ENCODE measurements at regions not wholly inside any gene's neighbourhood (a gene's known extent, or its start where the extent isn't known, plus 50 kb on each side); places are given as distances from the start of the nearest gene placed in this dataset.

DNA sequence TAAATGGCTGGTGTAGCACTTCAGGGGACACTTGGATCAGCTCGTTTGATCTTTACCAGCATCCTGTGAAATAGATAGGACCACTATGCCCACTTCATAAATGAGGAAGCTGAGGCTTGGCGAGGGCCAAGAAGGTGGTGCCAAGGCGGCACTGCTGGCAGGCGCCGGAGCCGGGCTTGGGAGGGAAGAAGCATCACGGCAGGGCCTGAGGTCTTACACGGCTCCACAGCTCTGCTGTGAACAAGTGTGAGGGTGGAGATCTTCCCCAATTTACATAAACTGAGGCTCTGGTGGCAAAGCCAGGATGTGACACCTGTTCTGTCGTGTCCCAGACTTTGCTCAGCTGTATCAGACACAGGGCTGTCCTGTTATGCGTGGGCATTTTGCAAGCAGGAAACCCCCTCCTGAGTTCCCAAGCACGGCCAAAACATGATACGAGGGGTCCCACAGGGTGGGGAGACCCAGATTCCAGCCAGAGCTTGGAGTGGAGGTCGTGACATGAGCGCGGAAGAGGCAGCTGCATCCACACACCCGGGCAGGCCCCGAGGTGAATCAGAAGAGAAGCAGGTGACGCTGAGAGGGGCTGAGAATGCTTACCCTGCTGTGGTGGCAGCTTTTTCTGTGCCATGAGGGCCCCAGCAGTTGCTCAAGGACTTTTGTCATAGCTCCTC lies 117.5 kb upstream of the BOD1 start:
- peaks cover 12% of the 10 kb centered on the region for H3K27me3 ChIP-seq (ENCODE audit: control insufficient read depth, insufficient read depth, low read length)
- no peak overlapping the region for H2BK120ac ChIP-seq (ENCODE audit: low read depth, low read length)
- H3K27ac ChIP-seq (ENCODE audit: insufficient read depth, low read length), result no peak overlapping the region
- H3K9ac ChIP-seq (ENCODE audit: low read depth, low read length), result no peak overlapping the region
- H4K8ac ChIP-seq (ENCODE audit: low read depth in 2 of 2, low read length in 2 of 2), result no peak overlapping the region
- H3K4me1 ChIP-seq (ENCODE audit: control insufficient read depth, insufficient read depth, low read length), result no peaks in the 10 kb centered on the region
- no peaks in the 10 kb centered on the region for H3K36me3 ChIP-seq (ENCODE audit: control insufficient read depth, insufficient read depth, low read length)
- H2BK15ac ChIP-seq (ENCODE audit: low read depth, low read length), result no peak overlapping the region
- ChIA-PET POLR2A (ENCODE audit: unreplicated experiment) (no interaction called here), CTCF (no interaction called here)
- H2AK9ac ChIP-seq (replicated peaks; ENCODE audit: low read depth, low read length, poor library complexity), result no peak overlapping the region
- no peak overlapping the region for H4K5ac ChIP-seq (ENCODE audit: low read depth, low read length)
- BruUV-seq (replicated peaks), result no TSS peak
- 62% methylated on average over 10 of the region's 18 CpGs; no CpG with 5 or more reads in 1 of the 2 experiments for WGBS, 2 experiments (ENCODE audit: extremely low coverage in 2 of 2, insufficient read length in 1 of 2)
- H2BK20ac ChIP-seq (ENCODE audit: low read depth, low read length), result no peak overlapping the region
- in situ Hi-C loops (cut with MboI; ENCODE audit: low sequenced_read_pairs) (no loop called here), intact Hi-C loops (cut with micrococcal nuclease) (no loop called here), dilution Hi-C loops (cut with HindIII; ENCODE audit: low sequenced_read_pairs, unreplicated experiment) (no loop called here)
- no peak overlapping the region for H3K4me2 ChIP-seq (ENCODE audit: low read depth, low read length)
- no peak overlapping the region for H3K18ac ChIP-seq (ENCODE audit: low read depth, low read length)
- H3K9me1 ChIP-seq (ENCODE audit: insufficient read depth, low read length), result no peaks in the 10 kb centered on the region
- H3K56ac ChIP-seq (ENCODE audit: extremely low read depth, insufficient read depth, low read length), result no peak overlapping the region
- H3K14ac ChIP-seq (replicated peaks; ENCODE audit: low read depth, low read length), result no peak overlapping the region
- no peak overlapping the region for H3K23ac ChIP-seq (ENCODE audit: low read depth, low read length)
- no peak overlapping the region for H2BK5ac ChIP-seq (ENCODE audit: low read depth, low read length, poor library complexity, severe bottlenecking)
- no peak overlapping the region for H3K4ac ChIP-seq (ENCODE audit: low read depth, low read length)
- no peaks in the 10 kb centered on the region for H3K9me3 ChIP-seq (ENCODE audit: control insufficient read depth, insufficient read depth, low read length)
- H3K4me3 ChIP-seq (ENCODE audit: insufficient read depth, low read depth, low read length), result no peak overlapping the region
- H3K79me1 ChIP-seq (ENCODE audit: low read depth in 1 of 2, low read length in 2 of 2), result no peaks in the 10 kb centered on the region
- DNase-seq, result no peak
- no peak for ATAC-seq (ENCODE audit: low read depth)
- no peak overlapping the region for H4K91ac ChIP-seq (ENCODE audit: insufficient read depth, low read depth, low read length)
- TF ChIP-seq, protein P1, sequence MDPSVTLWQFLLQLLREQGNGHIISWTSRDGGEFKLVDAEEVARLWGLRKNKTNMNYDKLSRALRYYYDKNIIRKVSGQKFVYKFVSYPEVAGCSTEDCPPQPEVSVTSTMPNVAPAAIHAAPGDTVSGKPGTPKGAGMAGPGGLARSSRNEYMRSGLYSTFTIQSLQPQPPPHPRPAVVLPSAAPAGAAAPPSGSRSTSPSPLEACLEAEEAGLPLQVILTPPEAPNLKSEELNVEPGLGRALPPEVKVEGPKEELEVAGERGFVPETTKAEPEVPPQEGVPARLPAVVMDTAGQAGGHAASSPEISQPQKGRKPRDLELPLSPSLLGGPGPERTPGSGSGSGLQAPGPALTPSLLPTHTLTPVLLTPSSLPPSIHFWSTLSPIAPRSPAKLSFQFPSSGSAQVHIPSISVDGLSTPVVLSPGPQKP (IDR thresholded peaks at IDR 0.05; ENCODE audit: borderline replicate concordance, low read depth, low read length), result no peak
- TF ChIP-seq CHD1 (IDR thresholded peaks at IDR 0.05; ENCODE audit: low read depth, low read length), result no peak
- TF ChIP-seq SMC3 (IDR thresholded peaks at IDR 0.05; ENCODE audit: low read depth, low read length), result no peak
- TF ChIP-seq RCOR1 (IDR thresholded peaks at IDR 0.05; ENCODE audit: insufficient replicate concordance, low read length), result no peak
- no peak for TF ChIP-seq NFE2L2 (IDR thresholded peaks at IDR 0.05; ENCODE audit: low read depth, low read length)
- TF ChIP-seq, protein P2, sequence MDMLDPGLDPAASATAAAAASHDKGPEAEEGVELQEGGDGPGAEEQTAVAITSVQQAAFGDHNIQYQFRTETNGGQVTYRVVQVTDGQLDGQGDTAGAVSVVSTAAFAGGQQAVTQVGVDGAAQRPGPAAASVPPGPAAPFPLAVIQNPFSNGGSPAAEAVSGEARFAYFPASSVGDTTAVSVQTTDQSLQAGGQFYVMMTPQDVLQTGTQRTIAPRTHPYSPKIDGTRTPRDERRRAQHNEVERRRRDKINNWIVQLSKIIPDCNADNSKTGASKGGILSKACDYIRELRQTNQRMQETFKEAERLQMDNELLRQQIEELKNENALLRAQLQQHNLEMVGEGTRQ (IDR thresholded peaks at IDR 0.05; ENCODE audit: low read depth, low read length), result no peak
- no peak overlapping the region for H2AK5ac ChIP-seq (ENCODE audit: low read depth, low read length)
- H4K20me1 ChIP-seq (ENCODE audit: insufficient read depth, low read length), result no peaks in the 10 kb centered on the region
- H2AFZ ChIP-seq (replicated peaks; ENCODE audit: low read length, poor library complexity), result no peak overlapping the region
